ENCODE measurements at regions not wholly inside any gene's neighbourhood (a gene's known extent, or its start where the extent isn't known, plus 50 kb on each side); places are given as distances from the start of the nearest gene placed in this dataset.
"Not testable (repeated sequence)": the region's sequence is repeated elsewhere in the genome, so short reads cannot be mapped to it uniquely, and the experiment has no call there.

GRCh38 chr11:95432714-95433503 lies 201.9 kb upstream of the SESN3 start:
- DNase-seq, result no peak

- no peak for DNase-seq
Measured at GRCh38 chr11:95429376-95429907, 198.4 kb upstream of the SESN3 start.

GRCh38 chr11:95426823-95427462 lies 195.9 kb upstream of the SESN3 start:
- DNase-seq, result no peak

GRCh38 chr11:95419915-95420314 lies 188.9 kb upstream of the SESN3 start:
- no peak for DNase-seq

- no peak for DNase-seq
Measured at GRCh38 chr11:95418916-95419315, 187.9 kb upstream of the SESN3 start.

- no peak for DNase-seq
Measured at GRCh38 chr11:95417832-95418231, 186.8 kb upstream of the SESN3 start.

GRCh38 chr11:95415837-95416304 lies 184.9 kb upstream of the SESN3 start:
- DNase-seq, result no peak

GRCh38 chr11:95414217-95414616 lies 183.2 kb upstream of the SESN3 start:
- DNase-seq, result no peak

GRCh38 chr11:95413761-95414160 lies 182.8 kb upstream of the SESN3 start:
- no peak for DNase-seq

GRCh38 chr11:95413021-95413420 lies 182.0 kb upstream of the SESN3 start:
- no peak for DNase-seq

- DNase-seq, result no peak
Measured at GRCh38 chr11:95412074-95412473, 181.1 kb upstream of the SESN3 start.

- not testable (repeated sequence) for DNase-seq
Measured at GRCh38 chr11:95410707-95411106, 179.7 kb upstream of the SESN3 start.

- no peak for DNase-seq
Measured at GRCh38 chr11:95406271-95406670, 175.3 kb upstream of the SESN3 start.

- no peak for DNase-seq
Measured at GRCh38 chr11:95404370-95404769, 173.4 kb upstream of the SESN3 start.

GRCh38 chr11:95398437-95399112 lies 167.6 kb upstream of the SESN3 start:
- no peak for DNase-seq

- no peak for DNase-seq
Measured at GRCh38 chr11:95392644-95393043, 161.6 kb upstream of the SESN3 start.

- DNase-seq, result no peak
Measured at GRCh38 chr11:95389427-95389826, 158.4 kb upstream of the SESN3 start.

GRCh38 chr11:95388086-95388485 lies 157.1 kb upstream of the SESN3 start:
- no peak for DNase-seq

GRCh38 chr11:95387325-95387724 lies 156.3 kb upstream of the SESN3 start:
- no peak for DNase-seq

- DNase-seq, result no peak
Measured at GRCh38 chr11:95385577-95385976, 154.6 kb upstream of the SESN3 start.

- DNase-seq, result no peak
Measured at GRCh38 chr11:95379479-95379878, 148.5 kb upstream of the SESN3 start.

GRCh38 chr11:95378789-95379188 lies 147.8 kb upstream of the SESN3 start:
- no peak for DNase-seq

GRCh38 chr11:95378111-95378510 lies 147.1 kb upstream of the SESN3 start:
- DNase-seq, result no peak

- no peak for DNase-seq
Measured at GRCh38 chr11:95375886-95376285, 144.9 kb upstream of the SESN3 start.

All from CD4-positive, alpha-beta T cell treated with Interleukin-21 for 1 hour (primary cell).